ENCODE measurements at regions not wholly inside any gene's neighbourhood (a gene's known extent, or its start where the extent isn't known, plus 50 kb on each side); places are given as distances from the start of the nearest gene placed in this dataset.
A peak's percentile ranks its signal among the peaks of the same experiment; 100 is the strongest.

- no peak for FAIRE-seq
- no peak overlapping the region for H4K8ac ChIP-seq (ENCODE audit: extremely low read depth, insufficient read depth, low read length)
- no peak overlapping the region for H3K4me3 ChIP-seq (ENCODE audit: extremely low read depth in 1 of 4, insufficient read depth in 2 of 4, low read depth in 3 of 4, low read length in 4 of 4)
- no peak overlapping the region for H2AFZ ChIP-seq (ENCODE audit: low read length)
- H2BK120ac ChIP-seq (replicated peaks; ENCODE audit: low read depth, low read length) = no peak overlapping the region
- no peak overlapping the region for H2BK20ac ChIP-seq (ENCODE audit: low read length)
- H2BK5ac ChIP-seq (ENCODE audit: low read depth, low read length) = no peak overlapping the region
- CTCF ChIA-PET (ENCODE audit: partially characterized antibody) = interaction anchor here (2.1 kb wide), 1 partner anchor 19 kb away, joined by 5 read pairs; no protein-coding TSS in a partner anchor
- H4K91ac ChIP-seq (replicated peaks; ENCODE audit: insufficient read length, low read length) = no peak overlapping the region
- H3K27ac ChIP-seq (ENCODE audit: low read depth, low read length) = no peak overlapping the region
- no peaks in the 10 kb centered on the region; a peak in 1 of 7 replicates for H3K27me3 ChIP-seq (replicated peaks in 1 of 4; ENCODE audit: control insufficient read depth in 3 of 4, extremely low read depth in 1 of 4, insufficient read depth in 3 of 4, low read length in 3 of 4)
- peaks cover 4 to 76% of the 10 kb centered on the region in 2 experiments; a peak in 3 of 4 replicates for H3K79me2 ChIP-seq (ENCODE audit: control insufficient read depth in 1 of 2, insufficient read depth in 2 of 2, low read length in 2 of 2)
- H3K9me3 ChIP-seq (ENCODE audit: insufficient read depth in 2 of 2, low read depth in 1 of 2, low read length in 1 of 2) = no peaks in the 10 kb centered on the region
- POLR2A ChIA-PET (ENCODE audit: partially characterized antibody) = interaction anchor here (1.0 to 3.2 kb wide), 3 partner anchors 8 to 75 kb away, joined by 3 to 12 read pairs (median 3); no protein-coding TSS in a partner anchor
- H3K9ac ChIP-seq (replicated peaks in 1 of 4; ENCODE audit: extremely low read depth in 1 of 4, low read depth in 3 of 4, low read length in 3 of 4) = no peak overlapping the region; a peak in 1 of 7 replicates
- H3K23me2 ChIP-seq (ENCODE audit: low read depth, low read length) = no peaks in the 10 kb centered on the region; the same call in 1 of the 2 replicates
- peaks cover 4 to 11% of the 10 kb centered on the region in 2 experiments for H4K20me1 ChIP-seq (replicated peaks in 1 of 2; ENCODE audit: control insufficient read depth in 1 of 2, insufficient read depth in 2 of 2, low read length in 2 of 2)
- 51% methylated on average over 5 of the region's 5 CpGs; no CpG with 5 or more reads in 1 of the 2 experiments for WGBS, 2 experiments (ENCODE audit: extremely low coverage in 1 of 2, insufficient coverage in 1 of 2, insufficient read length in 1 of 2, insufficient replicate concordance in 2 of 2, low coverage in 1 of 2, low lambda C conversion rate in 2 of 2, missing lambda C conversion rate in 1 of 2)
- H3K18ac ChIP-seq (ENCODE audit: extremely low read depth, low read length) = no peak overlapping the region
- H2BK15ac ChIP-seq (ENCODE audit: low read length) = no peak overlapping the region
- H3K23ac ChIP-seq (ENCODE audit: insufficient read length) = no peak overlapping the region
- H3K4me1 ChIP-seq (replicated peaks in 1 of 4; ENCODE audit: control insufficient read depth in 3 of 4, insufficient read depth in 4 of 4, low read length in 3 of 4) = peaks cover 14 to 44% (median 39%) of the 10 kb centered on the region in 4 experiments
- H2AK5ac ChIP-seq (ENCODE audit: low read depth, low read length) = no peak overlapping the region; the same call in 1 of the 2 replicates
- no peaks in the 10 kb centered on the region; a peak in 1 of 8 replicates for H3K36me3 ChIP-seq (ENCODE audit: control insufficient read depth in 2 of 4, insufficient read depth in 4 of 4, low read length in 3 of 4)
- no peak overlapping the region; the same call in 1 of the 2 replicates for H2BK12ac ChIP-seq (ENCODE audit: low read depth, low read length)
- H3K79me1 ChIP-seq (ENCODE audit: low read depth, low read length) = peaks cover 11% of the 10 kb centered on the region
- H3K4ac ChIP-seq (replicated peaks; ENCODE audit: insufficient read length, low read depth, low read length) = no peak overlapping the region
- DNase-seq (ENCODE audit: low read depth in 1 of 2, low spot score in 2 of 2) = no peak
- peak overlapping the region in 1 of 2 experiments; percentile 62; a peak in 2 of 4 replicates for H3K4me2 ChIP-seq (ENCODE audit: insufficient read depth in 1 of 2, low read depth in 2 of 2, low read length in 2 of 2)
- no peak overlapping the region for H4K5ac ChIP-seq (ENCODE audit: insufficient read length, low read depth, low read length)
- H3K56ac ChIP-seq (replicated peaks; ENCODE audit: insufficient read length, low read depth, low read length) = no peak overlapping the region
- no peak overlapping the region for H3K14ac ChIP-seq (ENCODE audit: insufficient read length)
- TF ChIP-seq TEAD4 (IDR thresholded peaks at IDR 0.05; ENCODE audit: low read depth, low read length) (no peak), YY1 (IDR thresholded peaks at IDR 0.05; ENCODE audit: low read depth, low read length) (no peak), CBX5 (IDR thresholded peaks at IDR 0.05; ENCODE audit: low read depth, low read length) (no peak), ZNF274 (IDR thresholded peaks at IDR 0.05; ENCODE audit: borderline replicate concordance, extremely low read depth, low read length) (no peak), TAF1 (IDR thresholded peaks at IDR 0.05; ENCODE audit: low read depth, low read length) (no peak), EP300 (IDR thresholded peaks at IDR 0.05; ENCODE audit: borderline replicate concordance in 1 of 2, low read depth in 2 of 2, low read length in 2 of 2) (no peak), ASH2L (IDR thresholded peaks at IDR 0.05; ENCODE audit: low read length) (no peak), NRF1 (IDR thresholded peaks at IDR 0.05; ENCODE audit: low read depth, low read length) (no peak), MAX (IDR thresholded peaks at IDR 0.05) (no peak), SIRT6 (IDR thresholded peaks at IDR 0.05; ENCODE audit: low read length) (no peak), CTCF (IDR thresholded peaks at IDR 0.05; ENCODE audit: control extremely low read depth in 1 of 3, insufficient read depth in 1 of 3, low read depth in 1 of 3, low read length in 3 of 3) (no peak)
Measured at GRCh38 chr5:124663101-124663506, 83.3 kb downstream of the ZNF608 start.

Measured in H1 (cell line).